Upper lobe of left lung (tissue), 4 donors: ENCODE measurements at regions not wholly inside any gene's neighbourhood (a gene's known extent, or its start where the extent isn't known, plus 50 kb on each side); places are given as distances from the start of the nearest gene placed in this dataset.

ENCODE experiments used
- CTCF ChIP-seq, 6 experiments: fragments of 450-650 bp in 4 of 6; fragments of 200-600 bp in 2 of 6; sonication (generic) in 2 of 6; IDR thresholded peaks; one replicate each; pipeline ENCODE4 v1.5.1; 2016 to 2019; ENCODE audit warnings: antibody characterized with exemption in 6 of 6
- EP300 ChIP-seq, 4 donors: sonication (generic); formaldehyde crosslinking; IDR thresholded peaks; one replicate each; pipeline ENCODE4 v1.5.1; 2017; ENCODE audit warnings: antibody characterized with exemption in 4 of 4, control low read depth in 2 of 4
- POLR2AphosphoS5 ChIP-seq, 2 donors: sonication (generic); formaldehyde crosslinking; IDR thresholded peaks; one replicate each; pipeline ENCODE4 v1.5.1; 2017; ENCODE audit warnings: antibody characterized with exemption in 2 of 2

GRCh38 chr12:3947781-3948180 is 74.6 kb upstream of the PARP11 start:
- TF ChIP-seq CTCF (IDR thresholded peaks at IDR 0.05) (no peak), POLR2AphosphoS5 (IDR thresholded peaks at IDR 0.05) (no peak), EP300 (IDR thresholded peaks at IDR 0.05) (no peak)
